Ovary (tissue), 7 donors: ENCODE measurements at regions not wholly inside any gene's neighbourhood (a gene's known extent, or its start where the extent isn't known, plus 50 kb on each side); places are given as distances from the start of the nearest gene placed in this dataset. TPM values are rescaled to one million over a fixed set of nuclear protein-coding genes. Genes with fewer than 3 reads are reported as not detected.

Experiments
- DNase-seq, 5 donors: peaks; one replicate each; pipeline ENCODE4 v3.0.0-alpha.2; 2019 to 2020
- H3K27ac ChIP-seq, 2 donors: fragments of 200-600 bp; one replicate each; pipeline versions ENCODE4 v1.5.1 to v1.8.0; 2019 to 2022
- H3K27me3 ChIP-seq: fragments of 200-600 bp; one replicate; pipeline ENCODE4 v1.8.0; 2022
- H3K36me3 ChIP-seq: fragments of 200-600 bp; sonication (generic); one replicate; pipeline ENCODE4 v1.5.1; 2019
- H3K4me1 ChIP-seq: one replicate; pipeline ENCODE4 v1.8.1; 2013; ENCODE audit warnings: mild to moderate bottlenecking, moderate library complexity; ENCODE audit not compliant: insufficient read depth
- H3K4me3 ChIP-seq: fragments of 200-600 bp; sonication (generic); one replicate; pipeline ENCODE4 v1.5.1; 2017
- H3K9me3 ChIP-seq, 2 donors: fragments of 200-600 bp in 1 of 2; sonication (generic) in 1 of 2; one replicate each; pipeline versions ENCODE4 v1.5.1 to v1.8.1; 2013 to 2019; ENCODE audit warnings: mild to moderate bottlenecking in 1 of 2, moderate library complexity in 1 of 2
- CTCF ChIP-seq, 3 donors: fragments of 450-650 bp in 2 of 3; fragments of 200-600 bp in 1 of 3; IDR thresholded peaks; one replicate each; pipeline versions ENCODE4 v1.5.1 to v1.8.0; 2016 to 2022; ENCODE audit warnings: antibody characterized with exemption in 3 of 3, mild to moderate bottlenecking in 1 of 3
- EP300 ChIP-seq: sonication (generic); formaldehyde crosslinking; IDR thresholded peaks from one replicate; pipeline ENCODE4 v1.6.1; 2017; ENCODE audit warnings: antibody characterized with exemption
- POLR2A ChIP-seq: fragments of 450-650 bp; IDR thresholded peaks from one replicate; pipeline ENCODE4 v1.6.1; 2017; ENCODE audit warnings: antibody characterized with exemption, mild to moderate bottlenecking, moderate library complexity
- WGBS, 3 donors: extraction: QIAGEN DNeasy Blood & Tissue Kit in 1 of 3; methylation state at CpG; one replicate each; pipeline versions ENCODE4 v1.1.5 to v1.1.7; 2013 to 2017; 5-methylcytosine and 5-hydroxymethylcytosine counted together
- intact Hi-C, 4 donors: fragments of 100-400 bp; cut with DNase I; formaldehyde crosslinking; loops; one replicate each; pipeline versions ENCODE4 v1.11.0 to v1.15.1; 2022 to 2023
- small RNA-seq: library from RNA; depleted of rRNA; stranded (forward); fragments of <200 nt; gene quantifications from one replicate; pipeline ENCODE3, GENCODE V24; 2016
- donor health status: DM: no; HTN: no; CAD: no; lungs with moderate emphysema.
- donor health status: DM: no; HTN: no; CAD: no.
- donor health status: Bipolar disorder and iron deficiency.
- donor health status: DM: no; HTN: no; CAD: no.
- donor health status: DM: yes; HTN: yes; CAD: no.

GRCh38 chr3:87333393-87333892 lies 57.1 kb upstream of the POU1F1 start:
- Histone ChIP-seq H3K27ac (no peak overlapping the region), H3K4me3 (no peak overlapping the region), H3K27me3 (no peaks in the 10 kb centered on the region), H3K9me3 (no peaks in the 10 kb centered on the region), H3K4me1 (no peaks in the 10 kb centered on the region), H3K36me3 (no peaks in the 10 kb centered on the region)
- no peak for DNase-seq
- TF ChIP-seq EP300 (no peak), POLR2A (no peak), CTCF (IDR thresholded peaks at IDR 0.05) (no peak)
- intact Hi-C loops = no loop called here
- WGBS, 3 donors = 73 to 77% (median 73%) methylated on average over 5 of the region's 5 CpGs

- WGBS, 3 donors = 59 to 66% (median 65%) methylated on average over 6 of the region's 6 CpGs
- Histone ChIP-seq H3K4me1 (no peaks in the 10 kb centered on the region), H3K4me3 (no peak overlapping the region), H3K27ac (no peak overlapping the region), H3K9me3 (no peaks in the 10 kb centered on the region), H3K36me3 (no peaks in the 10 kb centered on the region), H3K27me3 (no peaks in the 10 kb centered on the region)
- no peak for DNase-seq
- no peak for TF ChIP-seq CTCF (IDR thresholded peaks at IDR 0.05)
- intact Hi-C loops = no loop called here
These were observed 56.4 kb upstream of the POU1F1 start for GRCh38 chr3:87332789-87333188.

GRCh38 chr3:87329065-87329464 lies 52.7 kb upstream of the POU1F1 start:
- WGBS, 3 donors = 0% methylated on average over 1 of the region's 1 CpG
- no peak for DNase-seq
- no peaks in the 10 kb centered on the region for H3K9me3 ChIP-seq
- intact Hi-C loops = no loop called here
- H3K4me3 ChIP-seq = no peak overlapping the region
- no peaks in the 10 kb centered on the region for H3K4me1 ChIP-seq
- no peaks in the 10 kb centered on the region for H3K36me3 ChIP-seq
- no peak overlapping the region for H3K27ac ChIP-seq
- no peaks in the 10 kb centered on the region for H3K27me3 ChIP-seq
- TF ChIP-seq POLR2A (no peak), EP300 (no peak), CTCF (IDR thresholded peaks at IDR 0.05) (no peak)

Small RNA genes lying in the stretch of these regions (small RNA-seq; reads per million reads assigned to genes)
- not detected for gene RNU6-873P
- gene RNU6ATAC6P = not detected
